ENCODE measurements at regions not wholly inside any gene's neighbourhood (a gene's known extent, or its start where the extent isn't known, plus 50 kb on each side); places are given as distances from the start of the nearest gene placed in this dataset.
"Not testable (repeated sequence)": the region's sequence is repeated elsewhere in the genome, so short reads cannot be mapped to it uniquely, and the experiment has no call there.

DNA sequence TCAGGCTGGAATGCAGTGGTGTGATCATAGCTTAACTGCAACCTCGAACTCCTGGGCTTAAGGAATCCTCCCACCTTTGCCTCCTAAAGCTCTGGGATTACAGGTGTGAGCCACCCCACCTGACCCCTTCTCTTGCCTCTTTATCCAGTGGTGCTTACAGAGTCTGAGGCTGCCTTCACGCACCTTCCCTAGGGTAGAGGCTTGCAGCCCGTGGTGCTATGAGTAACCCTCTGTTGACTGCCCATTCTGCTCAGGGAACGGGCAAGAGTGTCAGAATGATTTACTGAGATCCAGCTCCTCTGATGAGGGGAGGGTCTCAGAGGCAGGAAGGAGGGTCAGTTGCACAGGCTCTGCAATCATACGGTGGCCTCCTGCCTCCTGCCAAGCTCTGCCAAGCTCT is 125.1 kb upstream of the TBX3 start:
- Histone ChIP-seq H3K9ac (ENCODE audit: insufficient read depth, low read length) (no peak overlapping the region), H3K27me3 (ENCODE audit: control insufficient read depth, insufficient read depth, low read length) (no peaks in the 10 kb centered on the region), H3K27ac (ENCODE audit: insufficient read depth, low read length) (no peak overlapping the region), H2AFZ (ENCODE audit: low read length) (no peak overlapping the region), H3K79me2 (ENCODE audit: control insufficient read depth, insufficient read depth, low read length) (no peaks in the 10 kb centered on the region), H4K20me1 (ENCODE audit: control insufficient read depth, extremely low read depth, insufficient read depth, low read length) (no peaks in the 10 kb centered on the region), H3K4me2 (ENCODE audit: extremely low read depth, insufficient read depth, low read length) (no peak overlapping the region), H3K4me3 (replicated peaks in 1 of 4; ENCODE audit: control extremely low read depth in 1 of 4, insufficient read depth in 1 of 4, low read depth in 3 of 4, low read length in 4 of 4) (no peak overlapping the region), H3K4me1 (ENCODE audit: control insufficient read depth, extremely low read depth, insufficient read depth, low read length) (peaks cover 4% of the 10 kb centered on the region), H3K36me3 (ENCODE audit: control insufficient read depth, insufficient read depth, low read length) (no peaks in the 10 kb centered on the region), H3K9me3 (ENCODE audit: control insufficient read depth, insufficient read depth, low read depth, low read length) (no peaks in the 10 kb centered on the region)
- DNase-seq (ENCODE audit: low read depth in 2 of 2) = no peak
- TF ChIP-seq EZH2 (IDR thresholded peaks at IDR 0.05; ENCODE audit: low read length, missing control alignments) = no peak
- TF ChIP-seq CTCF (conservative IDR thresholded peaks at IDR 0.05 in 1 of 2, IDR thresholded peaks at IDR 0.05 in 1 of 2; ENCODE audit: low read depth in 1 of 2, low read length in 2 of 2) = no peak

DNA sequence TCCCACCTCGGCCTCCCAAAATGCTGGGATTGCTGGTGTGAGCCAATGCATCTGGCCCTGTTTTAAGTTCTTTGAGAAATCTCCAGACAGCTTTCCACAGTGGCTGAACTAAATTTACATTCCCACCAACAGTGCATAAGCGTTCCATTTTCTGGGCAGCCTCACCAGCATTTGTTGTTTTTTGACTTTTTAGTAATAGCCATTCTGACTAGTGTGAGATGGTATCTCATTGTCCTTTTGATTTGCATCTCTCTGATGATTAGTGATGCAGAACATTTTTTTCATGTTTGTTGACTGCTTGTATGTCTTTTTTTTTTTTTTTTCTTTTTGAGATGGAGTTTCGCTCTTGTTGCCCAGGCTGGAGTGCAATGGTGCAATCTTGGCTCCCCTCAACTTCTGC is 117.4 kb upstream of the TBX3 start:
- H3K4me3 ChIP-seq (replicated peaks in 1 of 4; ENCODE audit: control extremely low read depth in 1 of 4, insufficient read depth in 1 of 4, low read depth in 3 of 4, low read length in 4 of 4); DNase-seq (ENCODE audit: low read depth in 2 of 2): not testable (repeated sequence)

GRCh38 chr12:114800566-114800965 is 116.6 kb upstream of the TBX3 start:
- not testable (repeated sequence) for H3K9me3 ChIP-seq (ENCODE audit: control insufficient read depth, insufficient read depth, low read depth, low read length); H3K4me1 ChIP-seq (ENCODE audit: control insufficient read depth, extremely low read depth, insufficient read depth, low read length); H3K27me3 ChIP-seq (ENCODE audit: control insufficient read depth, insufficient read depth, low read length); H3K36me3 ChIP-seq (ENCODE audit: control insufficient read depth, insufficient read depth, low read length); H3K9ac ChIP-seq (ENCODE audit: insufficient read depth, low read length); H3K79me2 ChIP-seq (ENCODE audit: control insufficient read depth, insufficient read depth, low read length); H3K27ac ChIP-seq (ENCODE audit: insufficient read depth, low read length); H4K20me1 ChIP-seq (ENCODE audit: control insufficient read depth, extremely low read depth, insufficient read depth, low read length); H3K4me3 ChIP-seq (replicated peaks in 1 of 4; ENCODE audit: control extremely low read depth in 1 of 4, insufficient read depth in 1 of 4, low read depth in 3 of 4, low read length in 4 of 4); H2AFZ ChIP-seq (ENCODE audit: low read length); H3K4me2 ChIP-seq (ENCODE audit: extremely low read depth, insufficient read depth, low read length)
- DNase-seq (ENCODE audit: low read depth in 2 of 2) = peak; percentile 35 to 48

More for the DNA sequence above, 117.4 kb upstream of the TBX3 start:
- H3K9me3 ChIP-seq (ENCODE audit: control insufficient read depth, insufficient read depth, low read depth, low read length); H3K79me2 ChIP-seq (ENCODE audit: control insufficient read depth, insufficient read depth, low read length); H4K20me1 ChIP-seq (ENCODE audit: control insufficient read depth, extremely low read depth, insufficient read depth, low read length); H3K9ac ChIP-seq (ENCODE audit: insufficient read depth, low read length); H3K27ac ChIP-seq (ENCODE audit: insufficient read depth, low read length); H3K4me1 ChIP-seq (ENCODE audit: control insufficient read depth, extremely low read depth, insufficient read depth, low read length); H2AFZ ChIP-seq (ENCODE audit: low read length); H3K27me3 ChIP-seq (ENCODE audit: control insufficient read depth, insufficient read depth, low read length); H3K4me2 ChIP-seq (ENCODE audit: extremely low read depth, insufficient read depth, low read length); H3K36me3 ChIP-seq (ENCODE audit: control insufficient read depth, insufficient read depth, low read length): not testable (repeated sequence)

- H3K4me1 ChIP-seq (ENCODE audit: control insufficient read depth, extremely low read depth, insufficient read depth, low read length) = peaks cover 3% of the 10 kb centered on the region
- TF ChIP-seq CTCF (conservative IDR thresholded peaks at IDR 0.05 in 1 of 2, IDR thresholded peaks at IDR 0.05 in 1 of 2; ENCODE audit: low read depth in 1 of 2, low read length in 2 of 2) = no peak
- no peak for TF ChIP-seq EZH2 (IDR thresholded peaks at IDR 0.05; ENCODE audit: low read length, missing control alignments)
- no peaks in the 10 kb centered on the region for H3K36me3 ChIP-seq (ENCODE audit: control insufficient read depth, insufficient read depth, low read length)
- H3K4me2 ChIP-seq (ENCODE audit: extremely low read depth, insufficient read depth, low read length) = peak overlapping the region; percentile 7
- H2AFZ ChIP-seq (ENCODE audit: low read length) = peak overlapping the region; percentile 49
- no peaks in the 10 kb centered on the region for H3K79me2 ChIP-seq (ENCODE audit: control insufficient read depth, insufficient read depth, low read length)
- H3K4me3 ChIP-seq (replicated peaks in 1 of 4; ENCODE audit: control extremely low read depth in 1 of 4, insufficient read depth in 1 of 4, low read depth in 3 of 4, low read length in 4 of 4) = no peak overlapping the region
- peak overlapping the region; percentile 53 for H3K27ac ChIP-seq (ENCODE audit: insufficient read depth, low read length)
- peak; percentile 24 to 25 for DNase-seq (ENCODE audit: low read depth in 2 of 2)
- H3K27me3 ChIP-seq (ENCODE audit: control insufficient read depth, insufficient read depth, low read length) = no peaks in the 10 kb centered on the region
- no peaks in the 10 kb centered on the region for H3K9me3 ChIP-seq (ENCODE audit: control insufficient read depth, insufficient read depth, low read depth, low read length)
- H3K9ac ChIP-seq (ENCODE audit: insufficient read depth, low read length) = no peak overlapping the region
- no peaks in the 10 kb centered on the region for H4K20me1 ChIP-seq (ENCODE audit: control insufficient read depth, extremely low read depth, insufficient read depth, low read length)
Observed at GRCh38 chr12:114799574-114800487, 115.9 kb upstream of the TBX3 start.

Measured in fibroblast of lung (primary cell).